ENCODE measurements at regions not wholly inside any gene's neighbourhood (a gene's known extent, or its start where the extent isn't known, plus 50 kb on each side); places are given as distances from the start of the nearest gene placed in this dataset.

DNA sequence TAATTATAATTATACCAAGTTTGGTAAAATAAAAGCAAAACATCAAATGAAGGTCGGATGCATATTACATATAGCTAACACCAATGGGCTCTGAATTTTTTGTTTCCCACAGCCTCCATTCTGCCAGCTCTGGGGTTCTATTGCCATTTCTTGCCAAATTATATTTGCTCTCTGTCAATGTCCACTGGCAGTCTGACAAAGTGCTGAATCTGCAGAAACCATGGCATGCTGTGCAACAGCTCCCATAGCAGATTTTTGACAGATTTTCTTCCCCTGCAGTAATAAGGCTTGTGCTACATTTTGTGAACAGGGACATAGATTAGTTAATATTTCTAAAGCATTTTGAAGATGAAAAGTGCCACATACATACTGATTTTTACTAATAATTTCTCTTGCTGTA lies 1102.1 kb downstream of the DIAPH3 start:
- TF ChIP-seq ELF4 (CRISPR knock-in tag; IDR thresholded peaks at IDR 0.05; ENCODE audit: borderline replicate concordance) = no peak
- TF ChIP-seq ETV5 (CRISPR knock-in tag; IDR thresholded peaks at IDR 0.05; ENCODE audit: borderline replicate concordance) = no peak
- TF ChIP-seq SMARCC2 (IDR thresholded peaks at IDR 0.05) = no peak

Measured in HepG2 (cell line).